ENCODE measurements at regions not wholly inside any gene's neighbourhood (a gene's known extent, or its start where the extent isn't known, plus 50 kb on each side); places are given as distances from the start of the nearest gene placed in this dataset.

GRCh38 chrY:7807516-7807870, 895.9 kb upstream of the AMELY start:
- no peak overlapping the region for H3K27ac ChIP-seq (ENCODE audit: low read depth in 2 of 2, low read length in 2 of 2)
- H3K4me1 ChIP-seq (ENCODE audit: control insufficient read depth in 2 of 3, insufficient read depth in 2 of 3, low read depth in 1 of 3, low read length in 3 of 3) = no peaks in the 10 kb centered on the region
- FAIRE-seq (no peak), DNase-seq (no peak)
- H3K36me3 ChIP-seq (ENCODE audit: control insufficient read depth in 2 of 3, insufficient read depth in 3 of 3, low read length in 3 of 3) = no peaks in the 10 kb centered on the region
- intact Hi-C loops (cut with DNase I) = no loop called here
- no peak overlapping the region for H3K9ac ChIP-seq (ENCODE audit: low read length in 3 of 3)
- no peak for TF ChIP-seq CTCF (IDR thresholded peaks at IDR 0.05; ENCODE audit: borderline replicate concordance, extremely low read depth, insufficient read depth)
- no peak overlapping the region for H3K4me3 ChIP-seq (ENCODE audit: low read length in 3 of 3)
- no peaks in the 10 kb centered on the region for H3K27me3 ChIP-seq (ENCODE audit: control insufficient read depth, insufficient read depth, low read length)
- no peaks in the 10 kb centered on the region for H3K9me3 ChIP-seq (ENCODE audit: control insufficient read depth in 2 of 3, insufficient read depth in 1 of 3, low read length in 3 of 3)

- TF ChIP-seq CTCF (IDR thresholded peaks at IDR 0.05; ENCODE audit: borderline replicate concordance, extremely low read depth, insufficient read depth) = no peak
- DNase-seq (no peak), FAIRE-seq (no peak)
- no peak overlapping the region for H3K27ac ChIP-seq (ENCODE audit: low read depth in 2 of 2, low read length in 2 of 2)
- no peaks in the 10 kb centered on the region for H3K4me1 ChIP-seq (ENCODE audit: control insufficient read depth in 2 of 3, insufficient read depth in 2 of 3, low read depth in 1 of 3, low read length in 3 of 3)
- H3K9me3 ChIP-seq (ENCODE audit: control insufficient read depth in 2 of 3, insufficient read depth in 1 of 3, low read length in 3 of 3) = no peaks in the 10 kb centered on the region
- no peaks in the 10 kb centered on the region for H3K27me3 ChIP-seq (ENCODE audit: control insufficient read depth, insufficient read depth, low read length)
- H3K9ac ChIP-seq (ENCODE audit: low read length in 3 of 3) = no peak overlapping the region
- H3K36me3 ChIP-seq (ENCODE audit: control insufficient read depth in 2 of 3, insufficient read depth in 3 of 3, low read length in 3 of 3) = no peaks in the 10 kb centered on the region
- intact Hi-C loops (cut with DNase I) = no loop called here
- no peak overlapping the region for H3K4me3 ChIP-seq (ENCODE audit: low read length in 3 of 3)
These were observed 895.3 kb upstream of the AMELY start for GRCh38 chrY:7806592-7807515.

- intact Hi-C loops (cut with DNase I) = no loop called here
- no peak overlapping the region for H3K9ac ChIP-seq (ENCODE audit: low read length in 3 of 3)
- H3K36me3 ChIP-seq (ENCODE audit: control insufficient read depth in 2 of 3, insufficient read depth in 3 of 3, low read length in 3 of 3) = no peaks in the 10 kb centered on the region
- TF ChIP-seq CTCF (IDR thresholded peaks at IDR 0.05; ENCODE audit: borderline replicate concordance, extremely low read depth, insufficient read depth) = no peak
- H3K27ac ChIP-seq (ENCODE audit: low read depth in 2 of 2, low read length in 2 of 2) = no peak overlapping the region
- H3K27me3 ChIP-seq (ENCODE audit: control insufficient read depth, insufficient read depth, low read length) = no peaks in the 10 kb centered on the region
- FAIRE-seq (no peak), DNase-seq (no peak)
- no peaks in the 10 kb centered on the region for H3K4me1 ChIP-seq (ENCODE audit: control insufficient read depth in 2 of 3, insufficient read depth in 2 of 3, low read depth in 1 of 3, low read length in 3 of 3)
- H3K4me3 ChIP-seq (ENCODE audit: low read length in 3 of 3) = no peak overlapping the region
- H3K9me3 ChIP-seq (ENCODE audit: control insufficient read depth in 2 of 3, insufficient read depth in 1 of 3, low read length in 3 of 3) = no peaks in the 10 kb centered on the region
These were observed 894.1 kb upstream of the AMELY start for GRCh38 chrY:7805624-7806023.
